ENCODE measurements at regions not wholly inside any gene's neighbourhood (a gene's known extent, or its start where the extent isn't known, plus 50 kb on each side); places are given as distances from the start of the nearest gene placed in this dataset.

DNA sequence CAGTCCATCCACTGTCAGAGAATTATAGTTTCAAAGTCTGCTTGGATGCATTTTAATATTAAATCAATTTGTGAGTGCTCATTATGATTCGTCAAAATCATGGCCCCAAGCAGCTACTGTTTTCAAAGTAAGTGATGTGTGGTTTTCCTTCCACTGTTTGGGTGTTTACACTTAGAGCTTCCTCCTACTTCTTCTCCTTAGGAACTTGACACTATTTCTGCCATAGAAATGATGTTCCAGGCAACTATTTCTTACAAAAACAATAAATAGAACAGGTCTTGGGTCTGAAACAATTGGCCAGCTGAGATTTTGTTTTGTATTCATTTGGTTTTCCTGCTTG is 132.8 kb upstream of the RAI14 start:
- no peaks in the 10 kb centered on the region for H3K9me3 Mint-ChIP-seq (ENCODE audit: low read depth)
- H3K36me3 Mint-ChIP-seq (ENCODE audit: low read depth): peaks cover 3% of the 10 kb centered on the region
- TF ChIP-seq, protein P1, sequence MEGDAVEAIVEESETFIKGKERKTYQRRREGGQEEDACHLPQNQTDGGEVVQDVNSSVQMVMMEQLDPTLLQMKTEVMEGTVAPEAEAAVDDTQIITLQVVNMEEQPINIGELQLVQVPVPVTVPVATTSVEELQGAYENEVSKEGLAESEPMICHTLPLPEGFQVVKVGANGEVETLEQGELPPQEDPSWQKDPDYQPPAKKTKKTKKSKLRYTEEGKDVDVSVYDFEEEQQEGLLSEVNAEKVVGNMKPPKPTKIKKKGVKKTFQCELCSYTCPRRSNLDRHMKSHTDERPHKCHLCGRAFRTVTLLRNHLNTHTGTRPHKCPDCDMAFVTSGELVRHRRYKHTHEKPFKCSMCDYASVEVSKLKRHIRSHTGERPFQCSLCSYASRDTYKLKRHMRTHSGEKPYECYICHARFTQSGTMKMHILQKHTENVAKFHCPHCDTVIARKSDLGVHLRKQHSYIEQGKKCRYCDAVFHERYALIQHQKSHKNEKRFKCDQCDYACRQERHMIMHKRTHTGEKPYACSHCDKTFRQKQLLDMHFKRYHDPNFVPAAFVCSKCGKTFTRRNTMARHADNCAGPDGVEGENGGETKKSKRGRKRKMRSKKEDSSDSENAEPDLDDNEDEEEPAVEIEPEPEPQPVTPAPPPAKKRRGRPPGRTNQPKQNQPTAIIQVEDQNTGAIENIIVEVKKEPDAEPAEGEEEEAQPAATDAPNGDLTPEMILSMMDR (IDR thresholded peaks at IDR 0.05): peak; percentile 34
- H3K27me3 Mint-ChIP-seq (ENCODE audit: low read depth): no peaks in the 10 kb centered on the region
- H3K4me3 Mint-ChIP-seq (ENCODE audit: unreplicated experiment): no peak overlapping the region
- peak overlapping the region; percentile 82 for H3K27ac Mint-ChIP-seq (ENCODE audit: unreplicated experiment)
- H3K4me1 Mint-ChIP-seq (ENCODE audit: low read depth): peaks cover 42% of the 10 kb centered on the region
- DNase-seq (ENCODE audit: low spot score): no peak

DNA sequence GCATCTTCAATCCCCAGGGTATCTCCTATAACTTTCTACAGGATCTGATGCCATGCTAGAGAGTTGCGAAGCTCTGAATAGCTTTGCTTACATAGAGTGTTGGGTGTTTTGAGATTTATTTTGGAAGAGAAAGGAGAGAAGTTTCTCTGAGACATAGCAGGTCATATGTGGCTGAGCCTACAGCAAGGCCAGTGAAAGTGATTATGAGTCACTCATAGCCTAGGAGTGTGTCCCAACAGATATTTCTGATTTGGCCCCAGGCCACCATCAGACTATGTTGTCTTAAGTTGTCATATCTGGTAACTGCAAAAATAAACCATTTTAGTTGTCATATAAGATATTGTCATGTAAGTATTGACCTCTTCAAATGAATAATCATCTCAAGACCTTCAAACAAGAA is 132.0 kb upstream of the RAI14 start:
- Mint-ChIP-seq H3K27me3 (ENCODE audit: low read depth) (no peaks in the 10 kb centered on the region), H3K4me3 (ENCODE audit: unreplicated experiment) (no peak overlapping the region), H3K9me3 (ENCODE audit: low read depth) (no peaks in the 10 kb centered on the region), H3K36me3 (ENCODE audit: low read depth) (peaks cover 2% of the 10 kb centered on the region), H3K4me1 (ENCODE audit: low read depth) (peaks cover 42% of the 10 kb centered on the region), H3K27ac (ENCODE audit: unreplicated experiment) (peak overlapping the region; percentile 82)
- DNase-seq (ENCODE audit: low spot score): no peak
- TF ChIP-seq, protein P1 (IDR thresholded peaks at IDR 0.05): no peak

GRCh38 chr5:34525761-34526160 is 130.4 kb upstream of the RAI14 start:
- H3K4me1 Mint-ChIP-seq (ENCODE audit: low read depth): peaks cover 48% of the 10 kb centered on the region
- H3K27me3 Mint-ChIP-seq (ENCODE audit: low read depth): no peaks in the 10 kb centered on the region
- H3K36me3 Mint-ChIP-seq (ENCODE audit: low read depth): no peaks in the 10 kb centered on the region
- no peak overlapping the region for H3K4me3 Mint-ChIP-seq (ENCODE audit: unreplicated experiment)
- DNase-seq (ENCODE audit: low spot score): no peak
- TF ChIP-seq, protein P1 (IDR thresholded peaks at IDR 0.05): no peak
- H3K27ac Mint-ChIP-seq (ENCODE audit: unreplicated experiment): no peak overlapping the region
- H3K9me3 Mint-ChIP-seq (ENCODE audit: low read depth): no peaks in the 10 kb centered on the region

DNA sequence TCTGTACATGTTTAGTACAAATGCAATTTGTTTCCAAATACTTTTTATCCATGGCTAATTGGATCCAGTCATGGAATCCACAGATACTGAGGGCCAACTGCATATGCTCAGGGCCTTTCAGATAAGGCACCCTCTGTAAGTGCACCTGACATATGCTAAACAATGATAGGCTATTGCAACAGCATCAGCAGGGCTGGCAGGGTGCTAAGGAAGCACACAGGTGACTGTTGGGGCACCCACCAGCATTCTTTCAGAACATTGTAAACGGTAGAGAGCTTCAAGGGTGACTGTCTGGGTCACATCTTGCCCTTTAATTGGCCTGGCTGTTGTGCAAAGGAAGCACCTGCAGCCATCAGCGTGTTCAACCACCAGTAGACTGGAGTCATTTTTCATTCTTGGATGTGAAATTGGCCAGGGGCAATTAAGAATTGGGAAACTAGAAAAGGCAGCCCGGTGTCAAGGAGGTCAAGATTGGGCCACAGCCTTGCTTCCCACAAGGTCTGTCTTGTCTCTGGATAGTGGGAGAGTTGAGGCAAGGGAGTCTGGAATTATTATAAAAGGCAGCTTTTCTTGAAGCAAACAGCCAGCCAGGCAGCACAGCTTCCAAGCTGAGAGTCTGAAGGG is 129.3 kb upstream of the RAI14 start:
- Mint-ChIP-seq H3K36me3 (ENCODE audit: low read depth) (no peaks in the 10 kb centered on the region), H3K4me3 (ENCODE audit: unreplicated experiment) (no peak overlapping the region), H3K27me3 (ENCODE audit: low read depth) (no peaks in the 10 kb centered on the region), H3K27ac (ENCODE audit: unreplicated experiment) (no peak overlapping the region), H3K9me3 (ENCODE audit: low read depth) (no peaks in the 10 kb centered on the region), H3K4me1 (ENCODE audit: low read depth) (peaks cover 53% of the 10 kb centered on the region)
- DNase-seq (ENCODE audit: low spot score): no peak
- TF ChIP-seq, protein P1 (IDR thresholded peaks at IDR 0.05): no peak

DNA sequence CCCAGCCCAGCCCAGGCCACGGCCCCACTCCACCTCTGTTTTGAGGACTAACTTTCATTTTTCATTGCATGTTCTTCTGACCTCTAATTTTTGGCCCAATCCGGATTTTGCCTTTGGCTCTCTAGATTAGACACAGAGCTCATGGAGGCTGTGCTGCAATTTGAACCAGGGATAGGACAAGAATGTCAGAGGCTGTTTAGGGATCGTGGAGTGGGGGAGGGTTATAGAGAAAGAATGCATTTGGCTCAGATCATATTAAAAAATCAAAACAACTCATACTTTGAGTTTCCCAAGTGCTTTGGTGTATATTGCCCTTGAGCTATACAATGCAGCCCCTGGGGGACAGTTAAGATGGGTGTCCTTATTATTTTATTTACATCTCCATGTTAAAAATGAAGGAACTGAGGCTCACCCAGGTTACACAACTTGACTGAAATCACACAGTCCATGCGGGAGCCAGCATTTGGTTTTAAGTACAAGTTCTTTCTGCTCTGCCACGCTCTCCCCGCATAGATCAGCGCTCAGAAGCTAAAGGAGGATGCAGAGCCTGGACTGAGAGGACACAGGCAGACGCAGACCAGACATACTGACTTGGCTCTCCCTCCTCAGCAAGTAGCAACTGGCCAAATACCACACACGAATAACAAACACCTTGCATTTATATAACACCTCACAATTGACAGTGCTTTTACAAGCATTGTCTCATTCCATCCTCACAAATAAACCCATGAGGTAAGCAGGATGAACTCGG is 126.4 kb upstream of the RAI14 start:
- TF ChIP-seq, protein P1 (IDR thresholded peaks at IDR 0.05): no peak
- Mint-ChIP-seq H3K4me1 (ENCODE audit: low read depth) (peaks cover 57% of the 10 kb centered on the region), H3K9me3 (ENCODE audit: low read depth) (no peaks in the 10 kb centered on the region), H3K27ac (ENCODE audit: unreplicated experiment) (peak overlapping the region; percentile 65), H3K4me3 (ENCODE audit: unreplicated experiment) (no peak overlapping the region), H3K36me3 (ENCODE audit: low read depth) (no peaks in the 10 kb centered on the region), H3K27me3 (ENCODE audit: low read depth) (no peaks in the 10 kb centered on the region)
- no peak for DNase-seq (ENCODE audit: low spot score)
